ENCODE measurements at regions not wholly inside any gene's neighbourhood (a gene's known extent, or its start where the extent isn't known, plus 50 kb on each side); places are given as distances from the start of the nearest gene placed in this dataset.

- no peak for DNase-seq (ENCODE audit: low read depth)
- no peak overlapping the region for H3K4me3 ChIP-seq (ENCODE audit: low read depth, low read length)
- TF ChIP-seq CTCF (IDR thresholded peaks at IDR 0.05; ENCODE audit: low read depth, low read length, missing control alignments), result no peak
Observed at GRCh38 chr1:232381394-232382100, 248.4 kb downstream of the SIPA1L2 start.

- TF ChIP-seq CTCF (IDR thresholded peaks at IDR 0.05; ENCODE audit: low read depth, low read length, missing control alignments), result no peak
- H3K4me3 ChIP-seq (ENCODE audit: low read depth, low read length), result no peak overlapping the region
Observed at GRCh38 chr1:232380596-232380995, 249.3 kb downstream of the SIPA1L2 start.

DNA sequence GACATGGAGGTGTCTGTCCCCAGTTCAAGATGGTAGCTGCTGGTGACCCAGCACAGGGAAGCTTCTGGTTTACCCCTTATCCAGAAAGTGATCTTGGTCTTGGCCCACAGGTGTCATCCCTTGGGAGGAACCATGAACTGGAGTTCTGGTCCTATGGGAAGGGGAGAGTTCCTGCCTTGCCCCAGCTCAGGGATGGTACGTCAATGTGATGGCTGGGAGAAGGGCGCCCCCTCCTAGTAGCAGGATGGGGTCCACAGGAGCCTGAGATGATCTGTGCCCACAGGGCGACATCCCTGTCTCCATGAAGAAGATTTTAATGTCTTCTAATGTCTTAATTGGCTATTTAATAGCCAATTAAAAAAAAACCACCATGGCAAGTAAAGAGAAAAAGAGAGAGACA is 249.8 kb downstream of the SIPA1L2 start:
- DNase-seq (ENCODE audit: low read depth), result no peak
- no peak for TF ChIP-seq CTCF (IDR thresholded peaks at IDR 0.05; ENCODE audit: low read depth, low read length, missing control alignments)
- no peak overlapping the region for H3K4me3 ChIP-seq (ENCODE audit: low read depth, low read length)

More at GRCh38 chr1:232380596-232380995, 249.3 kb downstream of the SIPA1L2 start:
- no peak for DNase-seq (ENCODE audit: low read depth)

DNA sequence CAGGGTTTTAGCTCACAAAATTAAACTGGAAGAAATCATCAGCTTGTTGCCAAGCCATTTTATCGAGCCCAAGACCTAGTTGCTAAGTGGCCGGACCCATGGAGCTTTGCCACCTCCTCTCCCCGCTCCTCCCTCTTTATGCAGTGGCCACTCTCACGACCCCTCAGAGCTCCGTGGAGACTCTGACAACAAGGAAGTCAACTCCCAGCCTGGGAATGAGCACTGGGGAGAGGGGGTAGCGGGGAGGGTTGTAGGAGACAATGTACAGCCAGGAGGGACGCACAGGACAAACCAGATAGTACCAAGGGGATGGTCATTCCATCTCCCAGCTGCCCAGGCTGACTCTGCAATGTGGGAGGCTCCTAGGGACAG is 250.9 kb downstream of the SIPA1L2 start:
- no peak for DNase-seq (ENCODE audit: low read depth)
- no peak overlapping the region for H3K4me3 ChIP-seq (ENCODE audit: low read depth, low read length)
- TF ChIP-seq CTCF (IDR thresholded peaks at IDR 0.05; ENCODE audit: low read depth, low read length, missing control alignments), result no peak

- no peak for TF ChIP-seq CTCF (IDR thresholded peaks at IDR 0.05; ENCODE audit: low read depth, low read length, missing control alignments)
- H3K4me3 ChIP-seq (ENCODE audit: low read depth, low read length), result no peak overlapping the region
- DNase-seq (ENCODE audit: low read depth), result no peak
Observed at GRCh38 chr1:232378266-232379062, 251.5 kb downstream of the SIPA1L2 start.

GRCh38 chr1:232377494-232377770 is 252.5 kb downstream of the SIPA1L2 start:
- TF ChIP-seq CTCF (IDR thresholded peaks at IDR 0.05; ENCODE audit: low read depth, low read length, missing control alignments), result no peak
- no peak for DNase-seq (ENCODE audit: low read depth)

More at GRCh38 chr1:232377494-232377770, 252.5 kb downstream of the SIPA1L2 start:
- no peak overlapping the region for H3K4me3 ChIP-seq (ENCODE audit: low read depth, low read length)
